ENCODE measurements at regions not wholly inside any gene's neighbourhood (a gene's known extent, or its start where the extent isn't known, plus 50 kb on each side); places are given as distances from the start of the nearest gene placed in this dataset.

DNA sequence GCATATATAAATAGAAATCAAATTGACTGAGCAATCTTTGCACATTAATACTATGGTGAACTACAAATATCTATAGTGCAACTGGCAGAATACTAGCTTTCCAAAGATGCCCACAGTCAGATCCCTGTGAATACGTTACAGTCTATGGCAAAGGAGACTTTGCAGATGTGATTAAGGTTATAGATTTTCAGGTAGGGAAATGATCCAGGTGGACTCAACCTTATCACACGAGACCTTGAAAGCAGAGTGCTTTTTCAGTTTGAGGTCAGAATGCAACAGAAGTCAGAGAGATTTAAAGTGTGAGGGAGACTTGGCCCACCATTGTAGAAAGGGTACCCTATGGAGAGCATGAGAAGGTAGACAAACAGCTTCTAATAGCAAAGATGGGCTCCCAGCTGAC, 122.6 kb downstream of the TRIB2 start:
- no peaks in the 10 kb centered on the region for H3K27me3 ChIP-seq (ENCODE audit: insufficient read depth, low read length)
- H3K4me1 ChIP-seq (ENCODE audit: insufficient read depth, low read length) = no peaks in the 10 kb centered on the region
- no peak overlapping the region for H2BK20ac ChIP-seq (ENCODE audit: low read depth, low read length, poor library complexity, severe bottlenecking)
- H3K79me1 ChIP-seq (ENCODE audit: insufficient read depth, low read depth, low read length, poor library complexity, severe bottlenecking) = no peaks in the 10 kb centered on the region
- H4K20me1 ChIP-seq (ENCODE audit: control insufficient read depth, insufficient read depth, insufficient read length) = no peaks in the 10 kb centered on the region
- no peak overlapping the region for H3K56ac ChIP-seq (ENCODE audit: insufficient read length, low read depth, low read length)
- no peaks in the 10 kb centered on the region; a peak in 1 of 5 replicates for H3K9me3 Mint-ChIP-seq
- DNase-seq = no peak
- no peak overlapping the region for H2BK15ac ChIP-seq (ENCODE audit: low read depth, low read length)
- H2BK5ac ChIP-seq (ENCODE audit: insufficient read length, low read length) = no peak overlapping the region
- H3K18ac ChIP-seq (ENCODE audit: insufficient read length, low read depth, low read length) = no peak overlapping the region
- H3T11ph ChIP-seq (ENCODE audit: low read length) = no peak overlapping the region
- H3K4me1 Mint-ChIP-seq = peaks cover 9 to 12% of the 10 kb centered on the region in 2 experiments
- no peaks in the 10 kb centered on the region for H3K23me2 ChIP-seq (ENCODE audit: insufficient read length, low read depth, low read length, poor library complexity, severe bottlenecking)
- no peak overlapping the region for H3K14ac ChIP-seq (ENCODE audit: insufficient read depth, low read length)
- H4K91ac ChIP-seq (ENCODE audit: insufficient read length, low read depth, low read length) = no peak overlapping the region
- H2AK5ac ChIP-seq (ENCODE audit: insufficient read length, low read length) = no peak overlapping the region
- WGBS (ENCODE audit: extremely low coverage, insufficient read length, low lambda C conversion rate) = no CpG with 5 or more reads among the region's 2 CpGs
- TF ChIP-seq, protein P1, sequence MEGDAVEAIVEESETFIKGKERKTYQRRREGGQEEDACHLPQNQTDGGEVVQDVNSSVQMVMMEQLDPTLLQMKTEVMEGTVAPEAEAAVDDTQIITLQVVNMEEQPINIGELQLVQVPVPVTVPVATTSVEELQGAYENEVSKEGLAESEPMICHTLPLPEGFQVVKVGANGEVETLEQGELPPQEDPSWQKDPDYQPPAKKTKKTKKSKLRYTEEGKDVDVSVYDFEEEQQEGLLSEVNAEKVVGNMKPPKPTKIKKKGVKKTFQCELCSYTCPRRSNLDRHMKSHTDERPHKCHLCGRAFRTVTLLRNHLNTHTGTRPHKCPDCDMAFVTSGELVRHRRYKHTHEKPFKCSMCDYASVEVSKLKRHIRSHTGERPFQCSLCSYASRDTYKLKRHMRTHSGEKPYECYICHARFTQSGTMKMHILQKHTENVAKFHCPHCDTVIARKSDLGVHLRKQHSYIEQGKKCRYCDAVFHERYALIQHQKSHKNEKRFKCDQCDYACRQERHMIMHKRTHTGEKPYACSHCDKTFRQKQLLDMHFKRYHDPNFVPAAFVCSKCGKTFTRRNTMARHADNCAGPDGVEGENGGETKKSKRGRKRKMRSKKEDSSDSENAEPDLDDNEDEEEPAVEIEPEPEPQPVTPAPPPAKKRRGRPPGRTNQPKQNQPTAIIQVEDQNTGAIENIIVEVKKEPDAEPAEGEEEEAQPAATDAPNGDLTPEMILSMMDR (conservative IDR thresholded peaks at IDR 0.05) = no peak
- H3K23ac ChIP-seq (ENCODE audit: insufficient read length, low read depth, low read length) = no peak overlapping the region
- H2BK12ac ChIP-seq (ENCODE audit: insufficient read length, low read depth, low read length) = no peak overlapping the region
- H3K27ac ChIP-seq (ENCODE audit: insufficient read length, low read depth, low read length) = no peak overlapping the region
- H2BK120ac ChIP-seq (ENCODE audit: low read depth, low read length, poor library complexity, severe bottlenecking) = no peak overlapping the region
- no peak overlapping the region; a peak in 1 of 7 replicates for H3K27ac Mint-ChIP-seq
- H2AFZ ChIP-seq (ENCODE audit: low read length) = no peak overlapping the region
- H3K9ac ChIP-seq (ENCODE audit: extremely low read depth, insufficient read length, low read length) = no peak overlapping the region
- H3K9me3 ChIP-seq (ENCODE audit: control insufficient read depth, low read depth, low read length) = no peaks in the 10 kb centered on the region
- no peak overlapping the region for H4K8ac ChIP-seq (replicated peaks; ENCODE audit: insufficient read length, low read depth, low read length)
- H3K79me2 ChIP-seq (ENCODE audit: insufficient read depth, low read length) = no peaks in the 10 kb centered on the region
- no peak overlapping the region for H4K5ac ChIP-seq (ENCODE audit: insufficient read length, low read depth, low read length)
- no peaks in the 10 kb centered on the region for H3K27me3 Mint-ChIP-seq (ENCODE audit: low read depth)
- no peak overlapping the region for H3K4me2 ChIP-seq (ENCODE audit: insufficient read depth, insufficient read length, low read length)
- H3K36me3 Mint-ChIP-seq (ENCODE audit: insufficient read depth in 1 of 3, low read depth in 3 of 3) = peaks cover 0 to 3% (median 0%) of the 10 kb centered on the region in 3 experiments; a peak in 2 of 7 replicates
- no peak overlapping the region for H3K4ac ChIP-seq (ENCODE audit: low read depth, low read length)
- no peak overlapping the region for H3K4me3 Mint-ChIP-seq
